B cell (primary cell): ENCODE measurements at regions not wholly inside any gene's neighbourhood (a gene's known extent, or its start where the extent isn't known, plus 50 kb on each side); places are given as distances from the start of the nearest gene placed in this dataset.

Source experiments
- EZH2 ChIP-seq: IDR thresholded peaks from 2 replicates; pipeline ENCODE4 v1.6.1; 2012; ENCODE audit warnings: borderline replicate concordance, low read depth, mild to moderate bottlenecking, moderate library complexity, low read length; ENCODE audit not compliant: insufficient read depth, poor library complexity, severe bottlenecking
- TF ChIP-seq, protein P1 (sequence below): fragments of 200-600 bp; IDR thresholded peaks from one replicate; pipeline ENCODE4 v1.8.0; 2022; ENCODE audit warnings: antibody characterized with exemption, mild to moderate bottlenecking

DNA sequence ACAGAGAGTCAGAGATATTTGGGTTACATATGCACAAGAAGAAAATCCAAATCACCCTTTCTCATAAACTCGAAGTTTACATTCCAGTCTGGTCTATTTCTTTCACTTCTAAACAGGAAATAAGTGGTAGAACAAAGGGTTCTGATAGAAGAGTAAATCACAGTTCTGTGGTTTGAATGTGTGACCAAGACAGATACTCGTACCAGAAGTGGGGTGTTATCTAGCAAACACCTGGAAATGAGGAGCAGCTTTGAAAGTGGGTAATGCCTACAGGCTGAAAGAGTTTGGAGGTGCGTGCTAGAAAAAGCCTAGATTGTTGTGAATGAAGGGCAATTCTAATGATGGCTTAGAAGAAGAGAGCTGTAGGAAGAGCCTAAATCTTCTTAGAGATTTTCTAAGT lies 74.7 kb downstream of the FH start:
- TF ChIP-seq, protein P1, sequence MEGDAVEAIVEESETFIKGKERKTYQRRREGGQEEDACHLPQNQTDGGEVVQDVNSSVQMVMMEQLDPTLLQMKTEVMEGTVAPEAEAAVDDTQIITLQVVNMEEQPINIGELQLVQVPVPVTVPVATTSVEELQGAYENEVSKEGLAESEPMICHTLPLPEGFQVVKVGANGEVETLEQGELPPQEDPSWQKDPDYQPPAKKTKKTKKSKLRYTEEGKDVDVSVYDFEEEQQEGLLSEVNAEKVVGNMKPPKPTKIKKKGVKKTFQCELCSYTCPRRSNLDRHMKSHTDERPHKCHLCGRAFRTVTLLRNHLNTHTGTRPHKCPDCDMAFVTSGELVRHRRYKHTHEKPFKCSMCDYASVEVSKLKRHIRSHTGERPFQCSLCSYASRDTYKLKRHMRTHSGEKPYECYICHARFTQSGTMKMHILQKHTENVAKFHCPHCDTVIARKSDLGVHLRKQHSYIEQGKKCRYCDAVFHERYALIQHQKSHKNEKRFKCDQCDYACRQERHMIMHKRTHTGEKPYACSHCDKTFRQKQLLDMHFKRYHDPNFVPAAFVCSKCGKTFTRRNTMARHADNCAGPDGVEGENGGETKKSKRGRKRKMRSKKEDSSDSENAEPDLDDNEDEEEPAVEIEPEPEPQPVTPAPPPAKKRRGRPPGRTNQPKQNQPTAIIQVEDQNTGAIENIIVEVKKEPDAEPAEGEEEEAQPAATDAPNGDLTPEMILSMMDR = no peak
- TF ChIP-seq EZH2 = no peak
